Skeletal muscle tissue (tissue), 3 donors: ENCODE measurements at regions not wholly inside any gene's neighbourhood (a gene's known extent, or its start where the extent isn't known, plus 50 kb on each side); places are given as distances from the start of the nearest gene placed in this dataset.

Experiments
- H3K27ac ChIP-seq: one replicate; pipeline ENCODE4 v1.7.0; 2013; ENCODE audit warnings: mild to moderate bottlenecking, low read depth, low read length, inconsistent platforms
- H3K27me3 ChIP-seq, 3 donors: one replicate each; pipeline ENCODE4 v1.7.0; 2013; ENCODE audit warnings: low read length in 3 of 3; ENCODE audit not compliant: control insufficient read depth in 3 of 3, insufficient read depth in 3 of 3
- H3K36me3 ChIP-seq, 3 donors: one replicate each; pipeline ENCODE4 v1.7.0; 2013; ENCODE audit warnings: low read length in 3 of 3; ENCODE audit not compliant: control insufficient read depth in 3 of 3, insufficient read depth in 3 of 3
- H3K4me1 ChIP-seq, 3 donors: one replicate each; pipeline ENCODE4 v1.7.0; 2013; ENCODE audit warnings: low read length in 3 of 3, mild to moderate bottlenecking in 3 of 3; ENCODE audit not compliant: control insufficient read depth in 3 of 3, insufficient read depth in 3 of 3
- H3K4me3 ChIP-seq, 3 donors: one replicate each; pipeline ENCODE4 v1.7.0; 2013; ENCODE audit warnings: low read length in 3 of 3
- H3K9ac ChIP-seq, 3 donors: one replicate each; pipeline ENCODE4 v1.7.0; 2013; ENCODE audit warnings: low read length in 3 of 3, mild to moderate bottlenecking in 3 of 3, moderate library complexity in 2 of 3, low read depth in 1 of 3
- H3K9me3 ChIP-seq, 3 donors: one replicate each; pipeline ENCODE4 v1.7.0; 2013; ENCODE audit warnings: low read length in 3 of 3; ENCODE audit not compliant: control insufficient read depth in 3 of 3
- donor health status: Osteomylitis.

- Histone ChIP-seq H3K36me3 (no peaks in the 10 kb centered on the region), H3K9ac (no peak overlapping the region), H3K4me1 (peaks cover 4 to 8% (median 7%) of the 10 kb centered on the region in 3 donors), H3K27ac (no peak overlapping the region), H3K4me3 (no peak overlapping the region), H3K9me3 (no peaks in the 10 kb centered on the region), H3K27me3 (no peaks in the 10 kb centered on the region)
Measured at GRCh38 chr6:170483413-170483812, 69.7 kb downstream of the PSMB1 start.

GRCh38 chr6:170480050-170480692 is 72.9 kb downstream of the PSMB1 start:
- H3K9me3 ChIP-seq = no peaks in the 10 kb centered on the region
- peak overlapping the region in 2 of 3 donors; percentile 33 to 35 for H3K9ac ChIP-seq
- H3K27me3 ChIP-seq = no peaks in the 10 kb centered on the region
- H3K4me3 ChIP-seq = no peak overlapping the region
- H3K36me3 ChIP-seq = no peaks in the 10 kb centered on the region
- no peak overlapping the region for H3K27ac ChIP-seq
- peaks cover 4 to 8% (median 7%) of the 10 kb centered on the region in 3 donors for H3K4me1 ChIP-seq

GRCh38 chr6:170476360-170476759 is 76.7 kb downstream of the PSMB1 start:
- no peaks in the 10 kb centered on the region for H3K27me3 ChIP-seq
- no peak overlapping the region for H3K4me3 ChIP-seq
- no peak overlapping the region for H3K9ac ChIP-seq
- H3K36me3 ChIP-seq = peaks cover 0 to 2% (median 2%) of the 10 kb centered on the region in 3 donors
- H3K9me3 ChIP-seq = no peaks in the 10 kb centered on the region
- no peak overlapping the region for H3K27ac ChIP-seq
- H3K4me1 ChIP-seq = peaks cover 9 to 18% (median 10%) of the 10 kb centered on the region in 3 donors

- H3K27me3 ChIP-seq = no peaks in the 10 kb centered on the region
- H3K27ac ChIP-seq = no peak overlapping the region
- H3K9me3 ChIP-seq = no peaks in the 10 kb centered on the region
- H3K4me3 ChIP-seq = no peak overlapping the region
- H3K36me3 ChIP-seq = peaks cover 0 to 4% (median 2%) of the 10 kb centered on the region in 3 donors
- peaks cover 5 to 14% (median 8%) of the 10 kb centered on the region in 3 donors for H3K4me1 ChIP-seq
- H3K9ac ChIP-seq = no peak overlapping the region
Measured at GRCh38 chr6:170475118-170475517, 78.0 kb downstream of the PSMB1 start.

GRCh38 chr6:170473801-170474200 is 79.3 kb downstream of the PSMB1 start:
- Histone ChIP-seq H3K9ac (no peak overlapping the region), H3K27ac (no peak overlapping the region), H3K36me3 (peaks cover 0 to 4% (median 2%) of the 10 kb centered on the region in 3 donors), H3K4me1 (peaks cover 3 to 10% (median 5%) of the 10 kb centered on the region in 3 donors), H3K4me3 (no peak overlapping the region), H3K9me3 (no peaks in the 10 kb centered on the region), H3K27me3 (no peaks in the 10 kb centered on the region)

- Histone ChIP-seq H3K4me3 (no peak overlapping the region), H3K9me3 (no peaks in the 10 kb centered on the region), H3K27me3 (no peaks in the 10 kb centered on the region), H3K9ac (peak overlapping the region in 1 of 3 donors; percentile 33), H3K27ac (no peak overlapping the region), H3K4me1 (peaks cover 3 to 10% (median 5%) of the 10 kb centered on the region in 3 donors), H3K36me3 (peaks cover 0 to 4% (median 2%) of the 10 kb centered on the region in 3 donors)
Measured at GRCh38 chr6:170473301-170473717, 79.8 kb downstream of the PSMB1 start.

- Histone ChIP-seq H3K4me3 (no peak overlapping the region), H3K36me3 (peaks cover 0 to 4% (median 2%) of the 10 kb centered on the region in 3 donors), H3K9ac (no peak overlapping the region), H3K27me3 (no peaks in the 10 kb centered on the region), H3K9me3 (no peaks in the 10 kb centered on the region), H3K27ac (no peak overlapping the region), H3K4me1 (peaks cover 3 to 10% (median 5%) of the 10 kb centered on the region in 3 donors)
Measured at GRCh38 chr6:170471491-170471890, 81.6 kb downstream of the PSMB1 start.

GRCh38 chr6:170470734-170471133 is 82.4 kb downstream of the PSMB1 start:
- H3K27ac ChIP-seq = no peak overlapping the region
- peaks cover 3 to 10% (median 5%) of the 10 kb centered on the region in 3 donors for H3K4me1 ChIP-seq
- H3K4me3 ChIP-seq = no peak overlapping the region
- no peaks in the 10 kb centered on the region for H3K27me3 ChIP-seq
- H3K9ac ChIP-seq = no peak overlapping the region
- peaks cover 0 to 4% (median 2%) of the 10 kb centered on the region in 3 donors for H3K36me3 ChIP-seq
- H3K9me3 ChIP-seq = peaks cover 0 to 2% (median 2%) of the 10 kb centered on the region in 3 donors

- Histone ChIP-seq H3K9me3 (peaks cover 0 to 2% (median 2%) of the 10 kb centered on the region in 3 donors), H3K4me1 (peaks cover 0 to 2% (median 2%) of the 10 kb centered on the region in 3 donors), H3K27ac (no peak overlapping the region), H3K36me3 (peaks cover 0 to 2% (median 0%) of the 10 kb centered on the region in 3 donors), H3K9ac (no peak overlapping the region), H3K27me3 (no peaks in the 10 kb centered on the region), H3K4me3 (no peak overlapping the region)
Measured at GRCh38 chr6:170464524-170464979, 88.6 kb downstream of the PSMB1 start.

- H3K27me3 ChIP-seq = no peaks in the 10 kb centered on the region
- peaks cover 0 to 2% (median 2%) of the 10 kb centered on the region in 3 donors for H3K9me3 ChIP-seq
- peaks cover 0 to 3% (median 2%) of the 10 kb centered on the region in 3 donors for H3K4me1 ChIP-seq
Measured at GRCh38 chr6:170464080-170464479, 89.0 kb downstream of the PSMB1 start.

More at GRCh38 chr6:170464080-170464479, 89.0 kb downstream of the PSMB1 start:
- Histone ChIP-seq H3K36me3 (peaks cover 0 to 2% (median 0%) of the 10 kb centered on the region in 3 donors), H3K27ac (no peak overlapping the region), H3K4me3 (no peak overlapping the region), H3K9ac (no peak overlapping the region)
